HG03196 (cell line): ENCODE measurements at regions not wholly inside any gene's neighbourhood (a gene's known extent, or its start where the extent isn't known, plus 50 kb on each side); places are given as distances from the start of the nearest gene placed in this dataset.
A peak's percentile ranks its signal among the peaks of the same experiment; 100 is the strongest.
"Not testable (repeated sequence)": the region's sequence is repeated elsewhere in the genome, so short reads cannot be mapped to it uniquely, and the experiment has no call there.

Experiments used
- ATAC-seq: cut with Tn5 transposase; IDR thresholded peaks from one replicate; pipeline ENCODE4 v1.9.1; 2021; ENCODE audit not compliant: unreplicated experiment

DNA sequence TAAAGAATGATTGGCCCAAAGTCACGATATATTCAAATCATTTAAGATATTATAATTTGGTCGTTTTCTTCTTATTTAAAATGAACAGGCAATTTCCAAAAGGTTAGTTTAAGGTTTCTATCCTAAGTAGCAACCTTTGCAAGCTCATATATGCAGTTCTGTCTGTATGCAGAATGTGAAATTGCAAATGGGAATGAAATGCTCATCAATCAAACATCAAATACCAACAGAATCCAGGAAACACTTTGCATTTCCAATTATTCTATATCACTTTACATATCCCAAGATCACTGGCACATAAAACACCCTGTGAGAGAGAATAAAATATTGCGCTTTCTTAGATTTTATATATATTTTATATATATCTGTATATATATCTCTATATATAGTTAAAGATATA lies 237.3 kb downstream of the NRIP1 start:
- no peak for ATAC-seq

DNA sequence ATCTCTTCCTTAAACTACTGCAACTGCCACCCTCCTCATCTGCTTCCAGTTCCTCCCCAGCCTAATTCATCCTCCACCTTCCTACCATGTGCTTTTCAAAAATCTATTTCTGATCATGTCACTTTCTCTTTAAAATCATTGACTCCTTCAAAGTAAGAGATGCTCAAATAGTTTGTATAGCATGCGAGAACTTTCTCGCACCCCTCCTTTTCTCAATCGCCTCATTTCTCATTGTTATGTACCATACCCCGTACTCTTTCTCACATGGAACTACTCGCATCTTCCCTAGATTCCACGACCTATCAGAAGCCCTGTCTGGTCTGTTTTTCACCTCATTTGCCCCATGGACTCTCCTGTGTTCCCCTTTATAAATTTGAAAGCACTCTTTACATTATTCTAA lies 238.2 kb downstream of the NRIP1 start:
- peak; percentile 51 for ATAC-seq

DNA sequence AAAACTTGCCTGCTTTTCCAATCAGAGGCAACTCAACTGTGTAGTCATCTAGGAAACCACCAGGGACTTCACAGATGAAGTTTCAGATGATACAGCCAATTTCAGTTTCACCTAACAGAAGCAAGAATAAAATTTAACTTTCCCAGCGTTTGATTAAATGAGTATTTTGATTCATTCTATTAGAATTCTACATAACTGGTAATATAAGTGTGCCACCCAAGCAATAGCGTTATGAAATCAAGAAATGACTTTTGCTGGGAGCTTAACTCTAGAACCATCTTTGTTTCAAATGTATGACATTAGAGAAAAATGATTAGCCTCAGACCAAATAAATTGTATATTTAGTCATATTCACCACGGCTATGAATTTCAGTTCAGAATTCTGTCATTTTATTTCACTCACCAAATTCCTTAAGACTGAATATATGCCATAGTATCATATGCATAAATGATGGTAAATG lies 239.3 kb downstream of the NRIP1 start:
- peak; percentile 60 for ATAC-seq

DNA sequence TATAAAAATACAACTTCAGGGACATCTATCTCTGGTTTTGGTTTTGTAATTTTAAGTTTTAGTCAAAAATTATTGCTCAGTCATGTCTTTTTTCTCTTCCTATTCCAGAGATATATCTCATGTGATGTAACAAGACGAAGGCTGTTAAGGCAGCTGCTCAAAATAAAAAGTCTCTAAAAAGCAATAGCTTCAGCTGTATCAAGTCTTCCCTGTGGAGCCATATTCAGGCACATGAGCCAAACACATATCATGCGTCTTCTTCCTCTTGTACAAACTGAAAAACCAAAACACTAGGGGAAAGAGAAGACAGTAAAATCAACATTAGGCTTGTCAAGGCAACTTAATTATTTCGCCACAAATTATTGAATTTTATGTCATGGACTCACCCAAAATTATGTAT lies 240.7 kb downstream of the NRIP1 start:
- no peak for ATAC-seq

DNA sequence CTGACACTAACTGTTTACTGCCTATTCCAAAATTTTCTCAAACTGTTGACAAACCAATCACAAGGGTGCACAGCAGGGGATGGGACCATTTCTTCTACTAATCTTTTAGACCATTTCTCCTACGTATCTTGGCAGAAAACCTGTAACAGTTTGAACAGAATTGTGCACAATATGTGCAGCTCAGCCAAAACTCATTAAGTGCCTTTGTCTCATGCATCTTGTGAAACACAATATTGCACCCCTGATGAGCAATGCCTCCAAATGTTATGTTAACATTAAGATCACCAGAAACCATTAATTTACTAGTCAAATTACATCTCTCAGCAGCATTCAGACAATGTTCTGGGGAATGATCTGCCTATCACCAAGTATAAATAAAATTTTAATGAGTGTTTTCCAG lies 247.5 kb downstream of the NRIP1 start:
- no peak for ATAC-seq

DNA sequence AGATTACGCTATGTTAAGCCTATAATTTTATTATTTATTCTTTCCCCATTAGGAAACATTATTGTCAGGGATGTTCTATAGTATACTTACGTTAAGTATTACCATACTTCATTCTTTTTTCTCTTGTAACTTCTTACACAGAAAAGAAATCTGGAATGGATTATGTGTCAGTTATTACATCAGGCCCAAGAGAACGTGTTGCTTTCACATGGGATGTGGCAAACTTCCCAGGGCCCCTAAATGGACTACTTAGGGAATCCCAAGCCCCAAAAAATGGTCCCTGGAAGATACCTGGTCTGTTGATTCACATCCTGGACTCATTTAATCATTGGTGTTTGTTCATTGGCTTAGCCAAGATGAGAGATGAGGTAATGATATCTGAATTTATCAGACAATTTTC lies 249.8 kb downstream of the NRIP1 start:
- no peak for ATAC-seq

DNA sequence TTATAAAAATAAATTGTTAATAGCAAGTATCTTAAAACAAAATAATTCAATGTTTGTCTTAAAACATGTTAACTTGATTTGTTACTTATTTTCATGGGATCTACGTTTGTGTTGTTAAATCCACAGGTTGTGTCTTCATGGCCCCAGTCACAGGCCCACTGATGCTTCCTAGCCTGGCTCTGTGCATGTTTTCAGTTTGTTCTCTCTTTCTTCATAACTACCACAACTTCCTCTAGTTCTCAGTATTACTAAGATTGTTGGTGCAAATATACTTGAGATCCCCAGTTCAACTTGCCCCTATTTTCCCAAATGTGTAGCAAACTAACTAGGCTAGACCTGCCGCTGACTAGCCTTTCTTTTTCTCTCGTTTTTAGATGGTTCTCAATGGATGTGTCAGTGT lies 250.5 kb downstream of the NRIP1 start:
- ATAC-seq: no peak

DNA sequence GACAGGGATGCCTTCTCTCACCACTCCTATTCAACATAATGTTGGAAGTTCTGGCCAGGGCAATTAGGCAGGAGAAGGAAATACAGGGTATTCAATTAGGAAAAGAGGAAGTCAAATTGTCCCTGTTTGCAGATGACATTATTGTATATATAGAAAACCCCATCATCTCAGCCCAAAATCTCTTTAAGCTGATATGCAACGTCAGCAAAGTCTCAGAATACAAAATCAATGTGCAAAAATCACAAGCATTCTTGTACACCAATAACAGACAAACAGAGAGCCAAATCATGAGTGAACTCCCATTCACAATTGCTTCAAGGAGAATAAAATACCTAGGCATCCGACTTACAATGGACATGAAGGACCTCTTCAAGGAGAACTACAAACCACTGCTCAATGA lies 258.1 kb upstream of the SAMSN1 start:
- ATAC-seq: not testable (repeated sequence)

DNA sequence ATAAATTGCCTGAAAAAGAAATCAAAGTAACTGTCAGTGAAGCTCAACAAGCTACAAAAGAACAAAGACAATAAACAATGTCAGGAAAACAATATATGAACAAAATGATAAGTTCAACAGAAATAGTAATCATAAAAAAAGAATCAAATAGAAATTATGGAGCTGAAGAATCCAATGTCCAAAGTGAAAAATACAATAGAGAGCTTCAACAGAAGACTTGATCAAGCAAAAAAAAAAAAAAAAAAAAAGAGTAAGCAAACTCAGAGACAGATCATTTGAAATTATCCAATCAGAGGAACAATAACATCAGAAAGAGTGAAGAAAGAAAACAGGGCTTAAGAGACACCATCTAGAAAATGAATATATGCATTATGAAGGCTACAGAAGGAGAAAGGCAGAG lies 251.4 kb upstream of the SAMSN1 start:
- no peak for ATAC-seq

DNA sequence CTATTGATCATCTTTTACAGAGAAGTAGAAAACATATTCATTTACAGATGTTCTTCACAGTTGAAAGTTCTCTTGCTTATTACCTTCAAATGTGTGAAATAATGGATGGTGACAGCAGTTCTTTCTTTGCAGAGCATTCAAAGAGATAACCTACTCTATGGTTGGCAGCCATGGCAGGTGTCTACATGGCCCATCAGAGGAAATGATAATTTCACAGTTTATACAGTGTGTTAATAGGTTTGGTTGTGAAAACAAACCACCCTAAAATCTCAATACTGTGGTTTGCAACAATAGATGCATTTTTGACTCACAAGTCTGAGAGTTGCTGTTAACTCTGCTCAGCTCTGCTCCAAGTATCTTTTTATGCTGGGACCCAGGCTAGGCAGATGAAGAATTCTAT lies 241.2 kb upstream of the SAMSN1 start:
- no peak for ATAC-seq

DNA sequence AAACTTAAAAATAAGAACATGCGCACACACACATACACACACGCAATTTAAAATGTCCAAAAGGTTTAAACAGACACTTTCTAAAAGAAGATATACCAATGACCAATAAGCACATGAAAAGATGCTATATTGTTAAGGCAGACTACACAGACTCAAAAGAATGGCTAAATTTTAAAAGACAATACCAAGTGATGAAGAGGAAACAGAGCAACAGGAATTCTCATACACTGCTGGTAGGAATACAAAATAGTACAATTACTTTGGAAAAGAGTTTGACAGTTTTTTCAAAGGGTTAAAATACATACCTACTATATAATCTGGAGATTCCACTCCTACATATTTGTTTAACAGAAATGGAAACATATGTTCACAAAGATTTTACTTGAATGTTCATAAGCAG lies 239.6 kb upstream of the SAMSN1 start:
- ATAC-seq: no peak

DNA sequence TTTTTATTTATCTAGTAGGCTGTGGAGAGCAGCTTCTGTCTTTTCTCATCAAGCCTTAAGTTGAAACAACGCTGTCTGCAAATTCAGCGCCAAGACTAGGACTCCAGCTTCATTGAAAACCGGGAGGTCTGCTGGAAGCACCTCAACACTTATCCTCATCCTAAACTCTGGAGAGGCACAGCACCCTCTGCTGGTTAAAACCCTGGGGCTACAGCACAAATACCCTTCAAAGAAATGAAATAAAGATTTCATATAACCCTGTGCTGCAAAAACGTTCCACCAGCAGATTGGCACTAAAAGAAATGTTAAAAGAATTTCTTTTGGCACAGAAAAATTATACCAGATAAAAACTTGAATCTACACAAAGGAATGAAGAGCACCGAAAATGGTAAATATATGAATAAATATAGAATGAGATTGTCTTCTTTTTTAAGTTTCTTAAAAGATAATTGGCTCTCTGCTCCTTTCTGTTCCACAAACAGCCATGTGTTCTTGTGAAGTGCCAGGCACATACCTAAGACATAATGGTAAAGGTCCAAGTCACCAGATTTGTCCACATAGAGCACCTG lies 227.7 kb upstream of the SAMSN1 start:
- ATAC-seq: no peak

DNA sequence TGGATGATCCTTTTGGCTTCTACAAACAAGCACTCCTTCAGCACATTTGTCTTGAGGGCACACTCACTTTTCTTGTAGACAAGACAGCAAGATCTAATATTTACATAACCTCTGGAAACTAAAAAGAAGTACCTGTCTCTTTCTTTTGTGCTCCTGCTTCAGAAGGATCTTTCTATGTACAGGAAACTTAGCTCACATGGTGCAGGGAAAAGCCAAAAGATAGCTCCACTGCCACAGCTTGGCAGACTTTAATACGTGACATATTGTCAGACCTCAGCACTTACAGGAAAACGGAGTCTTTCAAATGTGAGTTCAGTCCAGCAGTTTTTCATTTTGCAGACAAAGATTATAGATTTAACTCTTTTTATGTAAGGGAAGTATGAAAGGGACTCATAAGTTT lies 225.5 kb upstream of the SAMSN1 start:
- ATAC-seq: no peak

DNA sequence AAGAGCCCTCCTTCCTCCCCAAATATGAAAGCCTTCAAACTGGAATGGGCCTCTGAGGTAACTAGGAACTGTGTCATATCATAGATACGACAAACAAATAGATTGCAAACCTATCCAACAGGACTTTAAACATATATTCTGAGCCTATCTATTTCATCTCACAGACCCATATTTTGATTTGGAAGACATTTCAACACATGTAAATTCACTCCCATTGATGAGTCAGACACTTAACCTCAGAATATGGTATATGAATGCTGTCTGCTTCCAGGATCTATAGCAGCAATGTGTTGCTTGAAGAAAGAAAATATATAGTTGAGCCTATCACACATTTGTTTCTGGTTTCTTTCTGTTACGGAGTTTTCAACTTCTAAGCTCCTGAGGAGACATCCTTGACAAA lies 221.9 kb upstream of the SAMSN1 start:
- no peak for ATAC-seq

DNA sequence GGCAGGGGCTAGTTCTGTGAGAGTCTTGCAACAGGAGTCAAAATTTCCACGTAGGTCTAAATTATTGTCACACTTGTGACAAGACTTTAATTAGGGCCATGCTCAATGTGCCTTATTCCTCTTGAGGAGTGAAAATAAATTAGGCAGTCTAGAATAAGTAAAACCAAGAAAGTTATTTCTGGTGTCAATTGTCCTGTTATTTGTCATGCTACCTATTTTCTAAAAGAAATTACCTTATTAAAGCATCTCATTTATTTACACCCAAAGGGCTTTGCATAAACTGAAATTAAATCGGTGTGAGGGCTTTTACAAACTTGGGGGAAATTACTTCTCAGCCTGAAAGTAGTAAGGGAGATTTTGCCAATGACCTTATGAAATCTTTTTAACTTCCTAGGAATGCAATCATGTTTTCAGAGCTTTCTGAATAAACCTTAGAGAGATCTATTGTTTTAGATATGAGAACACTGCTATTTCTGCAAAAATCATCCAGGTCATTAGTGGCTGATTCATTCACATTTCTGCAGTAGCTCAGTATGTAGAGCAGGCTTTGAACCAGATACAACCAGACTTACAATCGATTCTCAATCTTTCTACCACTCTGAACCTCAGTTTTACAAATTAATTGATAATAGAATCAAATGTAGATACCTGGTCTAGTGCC lies 221.2 kb upstream of the SAMSN1 start:
- ATAC-seq: no peak

DNA sequence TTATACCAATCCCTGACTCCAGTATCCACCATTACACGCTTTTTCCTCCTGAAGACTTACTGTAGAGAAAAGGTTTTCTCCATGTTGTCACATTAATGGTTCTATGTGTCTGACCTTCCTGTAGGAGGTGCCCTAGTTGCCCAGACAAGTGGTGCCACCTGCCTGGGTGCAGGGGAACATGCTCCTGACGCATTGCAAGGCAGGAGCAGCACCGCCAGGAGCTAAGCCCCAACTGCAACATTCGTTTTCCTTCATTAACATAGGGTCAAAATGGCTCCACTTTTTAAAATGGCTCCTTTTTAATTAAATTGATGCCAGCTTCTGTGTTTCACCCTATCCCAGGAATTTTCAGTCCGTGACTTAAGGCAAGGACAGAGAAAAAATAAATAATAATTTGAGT lies 220.1 kb upstream of the SAMSN1 start:
- no peak for ATAC-seq

DNA sequence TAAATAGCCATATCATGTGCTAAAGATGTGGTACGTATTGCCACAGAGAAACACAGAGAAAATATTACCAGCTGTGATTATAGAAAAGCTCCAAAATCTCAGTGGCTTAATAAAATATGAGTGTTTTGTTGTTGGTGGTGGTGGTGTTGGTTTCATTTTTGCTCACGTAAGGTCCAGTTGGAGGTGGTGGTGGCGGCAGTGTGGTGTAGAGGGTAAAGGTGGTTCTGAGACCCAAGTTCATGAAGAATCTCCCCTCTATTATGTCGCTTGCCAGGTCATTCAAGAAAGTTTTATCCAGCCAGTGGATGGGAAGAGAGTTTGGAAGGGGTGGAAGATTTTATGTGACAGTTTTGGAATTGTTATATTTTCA lies 217.6 kb upstream of the SAMSN1 start:
- peak; percentile 21 for ATAC-seq

DNA sequence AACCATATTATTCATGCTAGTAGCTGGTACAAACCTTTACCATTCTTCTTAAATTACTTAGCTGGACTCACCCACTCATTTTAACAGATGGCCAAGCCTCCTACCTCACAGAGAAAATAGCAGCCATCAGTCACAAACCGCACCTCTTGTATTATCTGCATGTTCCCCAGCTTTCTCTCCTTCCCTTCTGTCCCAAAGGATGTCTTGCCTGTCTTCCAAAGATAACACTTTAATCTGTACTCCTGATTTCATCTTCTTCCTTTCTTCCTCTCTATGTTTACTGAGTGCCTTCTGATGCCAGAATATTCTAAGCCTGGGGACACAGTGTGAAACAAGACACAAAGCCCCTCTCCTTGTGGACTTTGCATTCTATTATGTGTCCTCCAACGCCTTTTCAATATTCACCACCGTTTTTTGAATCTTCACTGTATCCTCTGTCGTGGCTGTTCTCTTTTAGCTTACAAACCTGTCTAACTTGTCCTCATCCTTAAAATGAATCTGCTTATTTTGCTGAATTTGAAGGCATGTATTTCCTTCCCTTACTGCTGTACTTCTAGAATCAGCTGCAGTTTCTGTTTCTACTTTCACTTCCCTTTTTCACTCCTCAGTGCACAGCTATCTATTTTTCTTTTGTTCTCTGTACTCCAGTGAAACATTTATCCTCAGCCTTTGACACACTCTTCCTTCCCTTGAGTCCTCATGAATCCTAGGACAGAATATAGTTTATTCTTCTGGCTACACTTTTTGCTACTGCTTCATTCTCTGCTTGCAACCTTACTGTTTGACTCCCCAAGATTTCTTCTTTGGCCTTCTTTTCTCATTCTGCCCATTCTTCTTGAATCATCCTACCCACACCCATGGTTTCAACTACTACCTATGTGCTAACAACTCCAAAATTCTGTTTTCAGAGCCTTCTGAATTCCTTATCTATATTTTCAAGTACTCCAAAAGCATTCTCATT lies 216.9 kb upstream of the SAMSN1 start:
- ATAC-seq: peak; percentile 94

DNA sequence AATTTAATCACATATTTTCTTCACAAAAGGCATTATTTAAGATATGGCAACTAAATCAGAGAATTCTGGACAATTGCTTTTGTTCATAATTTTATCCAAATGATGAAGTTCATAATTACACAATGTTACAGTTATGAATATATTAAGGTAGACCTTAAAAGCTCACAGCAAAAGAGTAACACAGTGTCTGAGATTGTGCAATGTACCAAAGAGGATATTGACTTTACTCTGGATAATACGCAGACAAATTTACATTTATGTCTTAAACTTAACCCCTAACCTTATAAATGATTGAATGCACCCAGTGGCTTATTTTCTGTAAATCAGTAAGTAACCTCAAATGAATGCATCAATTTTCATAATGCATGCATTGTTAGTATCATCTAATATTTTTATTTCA lies 216.2 kb upstream of the SAMSN1 start:
- no peak for ATAC-seq

DNA sequence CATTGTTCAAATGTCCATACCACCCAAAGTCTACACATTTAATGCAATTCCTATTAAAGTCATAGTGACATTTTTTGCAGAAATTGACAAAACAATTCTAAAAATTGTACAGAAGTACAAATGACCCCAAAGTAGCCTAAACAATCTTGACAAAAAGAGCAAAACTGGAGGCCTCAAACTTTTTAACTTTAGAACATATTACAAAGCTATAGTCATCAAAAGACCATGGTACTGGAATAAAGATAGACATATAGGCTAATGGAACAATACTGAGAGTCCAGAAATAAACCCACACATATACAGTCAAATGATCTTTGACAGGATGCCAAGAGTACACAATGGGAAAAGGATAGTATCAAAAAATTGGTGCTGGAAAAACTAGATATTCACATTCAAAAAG lies 213.2 kb upstream of the SAMSN1 start:
- no peak for ATAC-seq

DNA sequence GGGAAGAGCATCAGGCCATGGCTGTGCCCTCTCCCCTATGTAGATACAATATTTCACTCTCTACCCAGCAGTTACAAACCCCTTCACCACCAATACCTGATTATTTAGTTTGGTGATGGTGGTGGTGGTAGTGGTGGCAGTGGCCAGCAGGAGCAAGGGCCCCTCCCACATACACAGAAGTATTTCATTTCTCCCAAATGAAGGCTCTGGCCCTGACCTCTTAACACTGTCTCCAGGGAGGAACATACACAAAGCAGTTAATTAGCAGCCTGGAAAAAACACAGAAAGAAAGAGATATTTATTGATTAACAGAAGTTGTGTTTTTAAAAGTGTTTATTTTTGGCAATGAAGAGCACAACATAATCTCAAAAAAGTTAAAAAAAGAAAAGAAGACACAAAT lies 212.7 kb upstream of the SAMSN1 start:
- ATAC-seq: no peak
